Heart left ventricle (tissue), 13 donors: ENCODE measurements at regions not wholly inside any gene's neighbourhood (a gene's known extent, or its start where the extent isn't known, plus 50 kb on each side); places are given as distances from the start of the nearest gene placed in this dataset.

ENCODE experiments used
- POLR2A ChIP-seq, 2 donors: fragments of 450-650 bp; IDR thresholded peaks; one replicate each; pipeline ENCODE4 v1.6.1; 2017; ENCODE audit warnings: antibody characterized with exemption in 2 of 2, mild to moderate bottlenecking in 2 of 2, moderate library complexity in 2 of 2
- TF ChIP-seq, protein P1 (sequence below), 12 donors: fragments of 200-600 bp; sonication (generic) in 4 of 12; IDR thresholded peaks; one replicate each; pipeline versions ENCODE4 v1.5.0 to v1.8.0; 2018 to 2022; ENCODE audit warnings: antibody characterized with exemption in 12 of 12, mild to moderate bottlenecking in 5 of 12
- donor health status: ischemic (EF 13 %, LVEDD 7.1; RV severe dilation, severe dysfunction).
- donor health status: DM: no; HTN: yes; CAD: no.
- donor health status: DM: no; HTN: no; CAD: no.
- donor health status: ischemic (EF 25% LVEDD 6.9; RV normal size, moderate dysfunction).
- donor health status: ischemic (EF 25% LVEDD 5.7; RV mildly dilated, moderate dysfunction).
- donor health status: ischemic (EF 35%, LVEDD 5.7; RV mildly dilated, moderate dysfunction).
- donor health status: nonischemic (EF 11% LVEDD 7.7; RV severe dilation, severe dysfunction).
- donor health status: DM: yes; HTN: yes; CAD: no.
- donor health status: PGD.
- donor health status: ischemic (EF 29% LVEDD 5.4; RV normal size, mild dysfunction).
- donor health status: nonischemic (EF 23%, LVEDD 6.1; RV moderate dilation, normal function).

DNA sequence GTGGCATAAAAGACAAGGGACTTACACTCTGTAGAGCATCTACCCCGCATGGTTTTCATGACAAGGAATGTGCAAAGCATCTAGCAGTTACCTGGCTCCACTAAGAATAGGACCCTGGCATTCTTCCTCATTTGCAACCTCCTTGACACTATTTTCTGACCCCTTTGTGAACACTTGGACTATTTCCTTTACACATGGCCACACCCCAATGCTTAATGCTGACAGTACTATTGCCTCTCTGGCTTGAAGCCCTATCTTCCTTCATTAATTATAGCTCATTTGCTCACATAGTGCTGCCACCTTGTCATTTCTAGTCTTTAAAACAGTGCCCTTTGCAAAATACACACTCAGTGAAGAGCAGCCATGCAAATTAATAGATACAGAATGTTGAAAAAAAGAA, 226.3 kb upstream of the VCX3A start:
- TF ChIP-seq, protein P1, sequence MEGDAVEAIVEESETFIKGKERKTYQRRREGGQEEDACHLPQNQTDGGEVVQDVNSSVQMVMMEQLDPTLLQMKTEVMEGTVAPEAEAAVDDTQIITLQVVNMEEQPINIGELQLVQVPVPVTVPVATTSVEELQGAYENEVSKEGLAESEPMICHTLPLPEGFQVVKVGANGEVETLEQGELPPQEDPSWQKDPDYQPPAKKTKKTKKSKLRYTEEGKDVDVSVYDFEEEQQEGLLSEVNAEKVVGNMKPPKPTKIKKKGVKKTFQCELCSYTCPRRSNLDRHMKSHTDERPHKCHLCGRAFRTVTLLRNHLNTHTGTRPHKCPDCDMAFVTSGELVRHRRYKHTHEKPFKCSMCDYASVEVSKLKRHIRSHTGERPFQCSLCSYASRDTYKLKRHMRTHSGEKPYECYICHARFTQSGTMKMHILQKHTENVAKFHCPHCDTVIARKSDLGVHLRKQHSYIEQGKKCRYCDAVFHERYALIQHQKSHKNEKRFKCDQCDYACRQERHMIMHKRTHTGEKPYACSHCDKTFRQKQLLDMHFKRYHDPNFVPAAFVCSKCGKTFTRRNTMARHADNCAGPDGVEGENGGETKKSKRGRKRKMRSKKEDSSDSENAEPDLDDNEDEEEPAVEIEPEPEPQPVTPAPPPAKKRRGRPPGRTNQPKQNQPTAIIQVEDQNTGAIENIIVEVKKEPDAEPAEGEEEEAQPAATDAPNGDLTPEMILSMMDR (IDR thresholded peaks at IDR 0.05) = no peak
- TF ChIP-seq POLR2A (IDR thresholded peaks at IDR 0.05) = no peak
